ENCODE measurements at regions not wholly inside any gene's neighbourhood (a gene's known extent, or its start where the extent isn't known, plus 50 kb on each side); places are given as distances from the start of the nearest gene placed in this dataset.

DNA sequence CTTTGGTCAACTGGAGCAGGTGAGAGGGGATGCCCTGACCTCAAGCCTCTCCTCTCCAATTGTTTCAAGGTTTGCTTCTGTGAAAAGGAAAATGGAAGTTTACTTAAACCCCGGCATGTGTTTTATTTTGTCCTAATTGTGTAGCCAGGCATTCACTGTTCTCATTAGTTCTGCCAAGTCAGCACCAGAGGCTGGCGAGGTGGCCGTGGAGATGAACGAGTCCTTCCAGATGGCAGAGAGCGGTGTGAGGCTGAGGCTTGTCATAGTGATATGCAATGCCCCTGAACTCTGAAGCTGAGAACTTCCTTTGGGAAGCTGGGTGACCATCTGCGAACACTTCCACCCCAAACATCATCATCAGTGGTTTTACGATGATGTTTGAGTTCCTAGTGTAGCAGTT, 199.6 kb downstream of the TJP1 start:
- intact Hi-C loops (cut with DNase I) = no loop called here
- DNase-seq = no peak
- Histone ChIP-seq H3K27ac (no peak overlapping the region), H3K36me3 (ENCODE audit: insufficient read depth in 1 of 2, low read depth in 1 of 2) (no peaks in the 10 kb centered on the region), H3K4me1 (no peaks in the 10 kb centered on the region), H3K9me3 (no peaks in the 10 kb centered on the region), H3K27me3 (ENCODE audit: insufficient read depth in 3 of 3, low read length in 2 of 3) (no peaks in the 10 kb centered on the region), H3K4me3 (no peak overlapping the region)
- WGBS, 3 donors = 30 to 39% (median 36%) methylated on average over 7 of the region's 7 CpGs
- TF ChIP-seq, protein P1, sequence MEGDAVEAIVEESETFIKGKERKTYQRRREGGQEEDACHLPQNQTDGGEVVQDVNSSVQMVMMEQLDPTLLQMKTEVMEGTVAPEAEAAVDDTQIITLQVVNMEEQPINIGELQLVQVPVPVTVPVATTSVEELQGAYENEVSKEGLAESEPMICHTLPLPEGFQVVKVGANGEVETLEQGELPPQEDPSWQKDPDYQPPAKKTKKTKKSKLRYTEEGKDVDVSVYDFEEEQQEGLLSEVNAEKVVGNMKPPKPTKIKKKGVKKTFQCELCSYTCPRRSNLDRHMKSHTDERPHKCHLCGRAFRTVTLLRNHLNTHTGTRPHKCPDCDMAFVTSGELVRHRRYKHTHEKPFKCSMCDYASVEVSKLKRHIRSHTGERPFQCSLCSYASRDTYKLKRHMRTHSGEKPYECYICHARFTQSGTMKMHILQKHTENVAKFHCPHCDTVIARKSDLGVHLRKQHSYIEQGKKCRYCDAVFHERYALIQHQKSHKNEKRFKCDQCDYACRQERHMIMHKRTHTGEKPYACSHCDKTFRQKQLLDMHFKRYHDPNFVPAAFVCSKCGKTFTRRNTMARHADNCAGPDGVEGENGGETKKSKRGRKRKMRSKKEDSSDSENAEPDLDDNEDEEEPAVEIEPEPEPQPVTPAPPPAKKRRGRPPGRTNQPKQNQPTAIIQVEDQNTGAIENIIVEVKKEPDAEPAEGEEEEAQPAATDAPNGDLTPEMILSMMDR (IDR thresholded peaks at IDR 0.05) = no peak
- no peak for ATAC-seq

DNA sequence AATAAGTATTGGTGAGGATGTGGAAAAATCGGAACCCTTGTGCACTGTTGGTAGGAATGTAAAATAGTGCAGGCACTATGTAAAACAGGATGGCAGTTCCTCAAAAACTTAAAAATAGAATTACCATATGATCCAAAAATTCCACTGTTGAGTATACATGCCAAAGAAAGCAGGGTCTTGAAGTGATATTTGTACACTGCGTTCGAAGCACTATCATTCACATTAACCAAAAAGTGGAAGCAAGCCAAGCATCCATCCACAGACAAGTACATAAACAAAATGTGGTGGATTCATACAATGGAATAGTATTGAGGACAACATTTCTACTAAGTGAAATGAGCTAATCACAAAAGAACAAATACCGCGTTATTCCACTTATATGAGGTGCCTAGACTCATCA, 200.7 kb downstream of the TJP1 start:
- H3K9me3 ChIP-seq = no peaks in the 10 kb centered on the region
- WGBS, 3 donors = 84 to 89% (median 86%) methylated on average over 5 of the region's 5 CpGs
- TF ChIP-seq, protein P1 (IDR thresholded peaks at IDR 0.05) = no peak
- ATAC-seq = no peak
- intact Hi-C loops (cut with DNase I) = no loop called here
- H3K27me3 ChIP-seq (ENCODE audit: insufficient read depth in 3 of 3, low read length in 2 of 3) = no peaks in the 10 kb centered on the region
- H3K27ac ChIP-seq = no peak overlapping the region
- no peaks in the 10 kb centered on the region for H3K36me3 ChIP-seq (ENCODE audit: insufficient read depth in 1 of 2, low read depth in 1 of 2)
- no peak overlapping the region for H3K4me3 ChIP-seq
- no peaks in the 10 kb centered on the region for H3K4me1 ChIP-seq
- no peak for DNase-seq

DNA sequence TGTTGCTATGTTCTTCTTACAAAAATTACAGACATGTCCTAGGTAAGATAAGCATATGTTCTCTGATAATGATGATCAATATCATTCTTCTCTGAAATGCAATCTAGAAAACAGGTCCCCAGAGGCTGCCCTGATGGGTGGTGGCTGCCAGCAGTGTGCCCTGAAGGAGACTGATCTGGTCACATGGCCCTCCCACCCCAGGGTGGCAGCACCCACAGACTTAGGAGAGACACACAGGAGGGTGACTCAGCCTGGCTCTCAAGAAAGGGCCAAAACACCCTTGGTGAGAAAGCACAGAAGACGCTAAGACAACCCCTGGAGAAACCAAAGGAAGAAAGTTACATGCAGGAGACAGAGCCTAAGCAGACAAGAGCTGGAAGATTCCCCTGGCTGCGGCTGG, 203.7 kb downstream of the TJP1 start:
- Histone ChIP-seq H3K27me3 (ENCODE audit: insufficient read depth in 3 of 3, low read length in 2 of 3) (no peaks in the 10 kb centered on the region), H3K27ac (no peak overlapping the region), H3K4me1 (no peaks in the 10 kb centered on the region), H3K4me3 (no peak overlapping the region), H3K36me3 (ENCODE audit: insufficient read depth in 1 of 2, low read depth in 1 of 2) (no peaks in the 10 kb centered on the region), H3K9me3 (no peaks in the 10 kb centered on the region)
- TF ChIP-seq, protein P1 (IDR thresholded peaks at IDR 0.05) = no peak
- WGBS, 3 donors = 87 to 97% (median 93%) methylated on average over 2 of the region's 2 CpGs
- ATAC-seq (no peak), DNase-seq (no peak)
- intact Hi-C loops (cut with DNase I) = no loop called here

DNA sequence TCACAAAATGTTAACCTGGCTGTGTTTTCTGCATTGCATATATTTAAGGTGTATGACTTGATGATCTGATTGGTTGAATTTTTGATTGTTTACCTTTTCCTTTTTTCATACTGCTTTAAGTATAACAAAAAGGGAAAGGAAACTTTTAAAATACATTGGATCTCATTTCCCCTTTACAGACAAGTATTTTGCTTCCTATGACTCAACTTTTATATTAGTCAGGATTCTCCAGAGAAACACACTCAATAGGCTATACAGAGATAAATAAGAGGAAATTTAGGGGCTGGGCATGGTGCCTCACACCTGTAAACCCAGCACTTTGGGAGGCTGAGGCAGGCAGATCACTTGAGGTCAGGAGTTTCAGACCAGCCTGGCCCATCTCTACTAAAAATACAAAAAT, 205.8 kb downstream of the TJP1 start:
- Histone ChIP-seq H3K4me1 (no peaks in the 10 kb centered on the region), H3K36me3 (ENCODE audit: insufficient read depth in 1 of 2, low read depth in 1 of 2) (no peaks in the 10 kb centered on the region), H3K27me3 (ENCODE audit: insufficient read depth in 3 of 3, low read length in 2 of 3) (no peaks in the 10 kb centered on the region), H3K27ac (no peak overlapping the region), H3K9me3 (no peaks in the 10 kb centered on the region), H3K4me3 (no peak overlapping the region)
- DNase-seq (no peak), ATAC-seq (no peak)
- TF ChIP-seq, protein P1 (IDR thresholded peaks at IDR 0.05) = no peak
- intact Hi-C loops (cut with DNase I) = no loop called here

DNA sequence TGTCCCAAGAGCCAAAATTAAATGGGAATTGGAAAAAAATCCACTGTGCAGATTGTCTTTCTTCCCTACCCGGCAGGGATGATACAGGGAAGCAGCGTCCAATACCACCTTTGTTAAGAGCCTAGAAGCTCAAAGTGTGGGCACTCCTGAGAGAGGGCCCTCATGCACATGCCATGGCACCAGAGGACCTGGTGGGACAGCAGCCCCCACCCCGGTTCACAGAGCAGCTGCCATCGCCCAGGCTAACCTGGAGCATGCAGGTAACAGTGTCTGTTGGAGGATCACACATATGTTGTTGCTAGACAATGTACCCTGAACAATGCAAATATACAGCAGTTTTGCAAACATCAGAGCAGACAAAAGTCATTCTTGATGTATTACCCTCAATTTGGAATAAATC, 206.5 kb downstream of the TJP1 start:
- intact Hi-C loops (cut with DNase I) = no loop called here
- no peak overlapping the region for H3K27ac ChIP-seq
- TF ChIP-seq, protein P1 (IDR thresholded peaks at IDR 0.05) = no peak
- no peak overlapping the region for H3K4me3 ChIP-seq
- WGBS, 3 donors = 79 to 81% (median 80%) methylated on average over 4 of the region's 4 CpGs
- ATAC-seq (no peak), DNase-seq (no peak)
- no peaks in the 10 kb centered on the region for H3K9me3 ChIP-seq
- H3K4me1 ChIP-seq = no peaks in the 10 kb centered on the region
- H3K27me3 ChIP-seq (ENCODE audit: insufficient read depth in 3 of 3, low read length in 2 of 3) = no peaks in the 10 kb centered on the region
- H3K36me3 ChIP-seq (ENCODE audit: insufficient read depth in 1 of 2, low read depth in 1 of 2) = no peaks in the 10 kb centered on the region
